Stimulated activated CD4-positive, alpha-beta T cell treated with anti-CD3 and anti-CD28 coated beads, Interleukin-2, amount 100 ng/mL, for 48 hours (primary cell): ENCODE measurements at regions not wholly inside any gene's neighbourhood (a gene's known extent, or its start where the extent isn't known, plus 50 kb on each side); places are given as distances from the start of the nearest gene placed in this dataset.

Experiments used
- DNase-seq, 2 donors: peaks; one replicate each; pipeline ENCODE4 v3.0.0-alpha.2; 2020

- no peak for DNase-seq
These were observed 304.4 kb upstream of the HS6ST1 start for GRCh38 chr2:128622955-128623620.

GRCh38 chr2:128623776-128624761 lies 305.4 kb upstream of the HS6ST1 start:
- DNase-seq, result no peak

- DNase-seq, result no peak
These were observed 306.3 kb upstream of the HS6ST1 start for GRCh38 chr2:128624956-128625355.

DNA sequence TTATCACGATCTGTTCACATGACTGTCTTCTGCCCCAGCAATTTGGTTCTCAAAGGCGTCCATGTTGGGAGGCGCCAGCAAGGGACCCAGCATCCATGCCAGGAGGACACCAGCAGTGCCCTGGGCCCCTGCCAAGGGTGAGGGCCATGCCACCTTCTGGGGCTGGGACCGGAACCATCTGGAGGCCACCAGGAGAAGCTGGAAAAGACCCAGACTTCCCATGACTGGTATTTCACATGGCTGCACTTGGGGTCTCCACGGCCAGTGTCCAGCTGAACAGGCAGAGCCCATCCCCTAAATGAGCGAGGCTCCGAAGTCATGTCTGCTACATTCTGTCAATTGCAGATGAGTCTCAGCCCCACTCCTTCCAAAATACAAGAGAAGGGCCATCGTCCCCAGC lies 306.8 kb upstream of the HS6ST1 start:
- DNase-seq, result no peak

GRCh38 chr2:128625963-128626759 lies 307.5 kb upstream of the HS6ST1 start:
- no peak for DNase-seq

DNA sequence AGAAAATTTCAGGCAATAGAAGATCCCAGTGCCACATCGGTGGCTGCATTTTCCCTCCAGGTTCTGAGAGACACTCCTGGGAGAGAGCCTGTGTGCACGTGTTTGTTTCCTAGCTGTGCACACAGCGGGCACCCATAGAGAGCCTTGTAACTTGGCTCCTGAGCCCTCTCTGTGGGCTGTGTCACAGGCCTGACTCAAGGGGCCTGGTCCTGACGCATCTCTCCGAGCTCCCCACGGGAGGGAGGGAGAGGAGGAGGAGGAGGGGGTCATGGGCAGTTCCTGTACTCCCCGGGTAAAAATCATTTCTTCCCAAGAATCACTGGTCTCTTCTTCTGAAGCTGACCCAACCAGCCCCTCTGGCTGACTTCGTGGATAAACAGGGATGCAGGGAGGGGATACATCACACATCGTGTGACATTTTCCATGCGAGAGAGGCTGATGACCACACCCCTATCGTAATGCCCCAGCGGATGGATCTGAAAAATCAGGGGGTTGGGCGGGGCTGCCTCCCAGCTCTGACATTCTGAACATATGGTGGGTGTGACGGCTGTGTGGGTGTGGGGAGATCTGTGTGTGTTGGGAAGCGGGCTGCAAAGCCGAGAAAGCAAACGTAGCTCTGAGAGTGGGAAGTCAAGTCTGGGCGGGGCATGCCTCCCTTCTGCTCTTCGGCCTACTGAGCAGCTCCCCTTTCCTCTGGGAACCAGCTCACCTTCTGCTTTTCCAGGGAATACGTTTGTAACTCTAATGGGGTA lies 308.3 kb upstream of the HS6ST1 start:
- DNase-seq, result no peak

GRCh38 chr2:128628206-128628605 lies 309.5 kb upstream of the HS6ST1 start:
- no peak for DNase-seq

DNA sequence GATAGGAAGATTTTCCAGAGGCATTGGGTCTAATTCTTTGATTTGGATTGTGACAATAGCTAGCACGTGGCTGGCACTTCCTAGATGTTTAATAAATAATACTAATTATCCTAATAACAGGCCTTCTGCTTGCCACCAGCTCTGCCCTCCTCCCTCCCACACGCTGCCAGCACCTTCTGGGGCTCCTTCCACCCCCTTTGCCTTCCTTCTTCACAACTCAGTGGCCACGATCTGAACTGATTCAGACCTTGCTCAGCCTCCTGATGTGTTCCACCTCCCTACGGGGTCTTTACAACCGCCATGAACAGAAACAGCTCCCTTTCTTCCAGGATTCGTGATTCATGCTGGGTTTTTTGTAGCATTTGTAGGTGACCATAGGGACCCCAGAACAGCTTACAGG lies 310.3 kb upstream of the HS6ST1 start:
- no peak for DNase-seq

GRCh38 chr2:128630974-128631697 lies 312.5 kb upstream of the HS6ST1 start:
- no peak for DNase-seq

DNA sequence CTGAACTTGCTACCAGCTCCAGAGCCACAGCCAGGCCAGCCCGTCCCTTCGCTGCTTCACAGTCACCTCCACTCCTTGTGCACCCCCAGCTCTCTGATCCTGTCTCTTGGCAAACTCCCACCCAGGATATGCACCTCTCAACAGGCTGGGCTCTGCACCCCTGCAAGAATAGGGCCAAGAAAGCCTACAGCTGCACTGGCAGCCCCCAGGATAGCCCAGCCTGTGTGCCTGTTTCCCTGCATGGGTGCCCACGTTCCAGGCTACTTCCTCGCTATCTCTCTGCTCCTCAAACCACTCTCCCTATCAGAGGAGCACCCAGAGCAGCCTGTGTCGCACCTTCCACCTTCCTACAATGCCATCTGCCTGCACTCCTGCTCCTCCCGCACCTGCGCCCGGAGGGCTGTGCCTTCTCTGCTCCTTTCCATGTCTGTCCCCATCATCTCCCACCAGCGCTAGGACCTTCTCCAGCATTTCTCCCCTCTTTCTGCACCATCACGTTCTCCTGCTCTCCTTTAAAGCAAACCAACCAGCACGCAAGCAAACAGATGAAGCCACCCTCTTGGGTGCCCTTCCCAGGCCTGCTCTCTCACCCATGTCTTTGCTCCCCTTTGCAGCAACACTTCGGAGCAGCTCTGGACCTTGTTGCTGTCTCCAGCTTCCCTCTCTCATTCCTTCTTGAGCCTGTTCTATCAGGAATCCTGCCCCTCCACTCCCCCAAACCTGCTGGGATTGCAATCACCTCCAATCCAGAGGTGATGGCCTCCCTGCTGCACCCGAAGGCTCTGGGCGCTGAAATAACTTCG lies 313.2 kb upstream of the HS6ST1 start:
- no peak for DNase-seq

DNA sequence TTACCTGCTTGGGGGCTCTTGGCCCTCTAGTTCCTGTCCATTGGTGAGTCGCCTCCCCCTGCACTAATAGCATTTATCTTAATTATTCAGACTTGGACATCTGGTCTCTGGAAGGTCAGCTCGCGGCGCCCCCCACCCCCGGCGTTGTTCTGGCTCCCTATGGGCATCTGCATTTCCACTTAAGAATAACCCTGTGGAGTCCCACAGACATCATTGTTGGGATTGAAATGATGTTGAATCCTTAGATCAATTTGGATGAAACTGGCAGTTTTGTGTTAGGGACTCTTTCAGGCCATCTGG lies 313.8 kb upstream of the HS6ST1 start:
- DNase-seq, result no peak

- no peak for DNase-seq
These were observed 314.8 kb upstream of the HS6ST1 start for GRCh38 chr2:128633501-128633900.

GRCh38 chr2:128635361-128635900 lies 316.8 kb upstream of the HS6ST1 start:
- no peak for DNase-seq

- DNase-seq, result no peak
These were observed 318.1 kb upstream of the HS6ST1 start for GRCh38 chr2:128636802-128637147.

- DNase-seq, result no peak
These were observed 318.9 kb upstream of the HS6ST1 start for GRCh38 chr2:128637481-128638155.

DNA sequence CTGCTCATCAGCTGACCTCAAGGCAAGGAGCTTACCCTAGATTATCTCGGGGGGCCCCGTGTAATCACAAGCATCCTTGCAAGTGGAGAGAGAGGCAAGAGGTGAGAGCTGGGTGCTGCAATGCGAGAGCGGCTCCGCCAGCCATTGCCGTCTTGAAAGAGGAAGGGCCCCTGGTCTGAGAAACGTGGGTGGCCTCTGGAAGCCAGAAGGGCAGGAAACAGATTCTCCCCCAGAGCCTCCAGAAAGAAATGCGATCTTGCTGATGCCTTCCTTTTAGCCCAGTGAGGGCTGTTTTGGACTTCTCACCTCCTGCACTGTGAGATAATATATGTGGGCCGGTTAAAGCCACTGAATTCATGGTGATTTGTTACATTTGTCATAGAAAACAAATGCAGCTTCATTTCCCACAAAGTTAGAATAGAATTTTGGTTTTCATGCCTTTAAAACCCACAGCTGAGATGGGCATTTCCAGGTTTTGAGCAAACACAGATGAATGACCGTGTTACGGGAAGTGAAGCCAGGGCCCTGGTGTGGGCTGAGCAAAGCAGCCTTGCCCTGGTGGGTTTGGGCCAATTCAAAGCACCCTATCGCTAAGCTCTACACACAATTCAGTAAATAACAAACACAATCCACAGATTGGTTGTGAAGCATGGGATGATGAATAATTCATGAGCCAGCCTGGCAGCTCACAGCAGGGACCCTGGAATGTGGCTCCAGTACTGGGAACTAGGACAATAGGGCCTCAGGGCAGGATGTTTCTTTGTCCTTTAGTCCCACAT lies 319.9 kb upstream of the HS6ST1 start:
- no peak for DNase-seq

DNA sequence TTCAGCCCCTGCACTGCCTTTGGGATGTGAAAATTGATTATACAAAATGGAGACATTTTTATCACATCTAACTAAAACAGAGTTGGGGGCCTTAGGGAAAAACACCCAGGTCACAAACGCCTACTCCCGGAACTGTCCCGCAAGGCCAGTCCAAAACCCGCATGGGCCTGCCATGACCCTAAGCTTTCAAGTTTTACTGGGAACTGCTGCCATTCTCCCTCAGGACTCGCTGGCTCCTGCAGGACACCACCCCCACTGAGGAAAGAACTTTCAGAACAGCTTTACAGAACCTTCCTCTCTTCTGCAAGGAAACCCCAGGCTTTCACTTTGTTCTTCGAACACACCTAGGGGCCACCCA lies 320.4 kb upstream of the HS6ST1 start:
- no peak for DNase-seq

DNA sequence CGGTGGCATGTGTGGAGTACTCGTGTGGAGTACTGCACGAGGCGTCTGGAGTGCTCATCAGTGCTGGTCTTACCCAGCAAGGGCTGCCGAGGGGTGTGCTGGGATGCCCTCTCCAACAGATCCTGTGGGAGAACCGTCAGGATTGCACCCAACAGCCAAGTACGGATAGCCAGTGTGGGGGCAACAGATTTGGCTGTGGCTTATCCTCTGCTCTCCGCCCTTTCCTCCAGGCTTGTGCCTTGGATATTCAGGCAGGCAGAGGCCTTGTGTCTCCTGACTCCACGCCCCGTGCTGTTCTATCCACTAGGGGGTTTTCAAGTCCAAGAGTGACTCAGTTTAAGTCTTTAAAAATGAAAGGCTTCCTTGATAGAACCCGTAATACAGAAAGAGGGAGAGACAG lies 321.0 kb upstream of the HS6ST1 start:
- DNase-seq, result no peak

GRCh38 chr2:128640166-128640844 lies 321.6 kb upstream of the HS6ST1 start:
- DNase-seq, result no peak
